Lower leg skin (tissue), 3 donors: ENCODE measurements at regions not wholly inside any gene's neighbourhood (a gene's known extent, or its start where the extent isn't known, plus 50 kb on each side); places are given as distances from the start of the nearest gene placed in this dataset.

Experiments
- CTCF ChIP-seq, 3 donors: fragments of 450-650 bp; IDR thresholded peaks; one replicate each; pipeline ENCODE4 v1.5.1; 2016; ENCODE audit warnings: antibody characterized with exemption in 3 of 3, mild to moderate bottlenecking in 3 of 3, moderate library complexity in 2 of 3
- POLR2A ChIP-seq, 2 donors: fragments of 450-650 bp; IDR thresholded peaks; one replicate each; pipeline ENCODE4 v1.6.1; 2016 to 2017; ENCODE audit warnings: antibody characterized with exemption in 2 of 2, mild to moderate bottlenecking in 1 of 2, moderate library complexity in 1 of 2

DNA sequence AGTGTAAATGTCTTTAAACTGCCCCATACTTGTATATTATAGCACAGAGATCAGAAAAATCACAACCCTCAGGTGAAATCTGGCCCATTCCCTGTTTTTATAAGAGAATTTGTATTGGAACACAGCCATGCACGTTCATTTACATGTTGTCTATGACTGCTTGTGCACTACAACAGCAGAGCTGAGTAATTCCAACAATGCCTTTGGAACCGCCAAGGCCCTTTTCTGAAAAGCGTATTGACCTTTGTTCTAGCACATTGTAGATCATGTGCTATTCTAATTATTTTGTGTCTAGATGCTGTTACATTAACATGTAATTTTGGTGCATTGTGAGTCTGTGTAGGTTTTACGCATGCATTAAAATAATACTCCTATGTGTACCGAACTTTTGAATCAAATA is 339.6 kb downstream of the CHRM3 start:
- TF ChIP-seq CTCF (IDR thresholded peaks at IDR 0.05) (no peak), POLR2A (IDR thresholded peaks at IDR 0.05) (no peak)
